ENCODE measurements at regions not wholly inside any gene's neighbourhood (a gene's known extent, or its start where the extent isn't known, plus 50 kb on each side); places are given as distances from the start of the nearest gene placed in this dataset.

GRCh38 chr7:81629702-81630101 lies 140.1 kb downstream of the HGF start:
- TF ChIP-seq POLR2A (IDR thresholded peaks at IDR 0.05) (no peak), CTCF (IDR thresholded peaks at IDR 0.05) (no peak)
